Uterus (tissue), 3 donors: ENCODE measurements at regions not wholly inside any gene's neighbourhood (a gene's known extent, or its start where the extent isn't known, plus 50 kb on each side); places are given as distances from the start of the nearest gene placed in this dataset.
"Not testable (repeated sequence)": the region's sequence is repeated elsewhere in the genome, so short reads cannot be mapped to it uniquely, and the experiment has no call there.

Source experiments
- DNase-seq, 2 donors: peaks; one replicate each; pipeline ENCODE4 v3.0.0-alpha.2; 2019 to 2020
- H3K27ac ChIP-seq, 2 donors: fragments of 200-600 bp; sonication (generic); 1 replicate in 1 of 2; 2 replicates in 1 of 2; pipeline ENCODE4 v1.5.1; 2016 to 2018
- H3K27me3 ChIP-seq, 2 donors: fragments of 200-600 bp; sonication (generic); one replicate each; pipeline ENCODE4 v1.5.1; 2018 to 2019; ENCODE audit warnings: control low read depth in 1 of 2
- H3K36me3 ChIP-seq, 2 donors: fragments of 200-600 bp; sonication (generic); one replicate each; pipeline ENCODE4 v1.5.1; 2019; ENCODE audit warnings: control low read depth in 1 of 2
- H3K4me1 ChIP-seq, 2 donors: fragments of 200-600 bp; sonication (generic); one replicate each; pipeline ENCODE4 v1.5.1; 2018 to 2019; ENCODE audit warnings: control low read depth in 1 of 2
- H3K4me3 ChIP-seq, 2 donors: fragments of 200-600 bp; sonication (generic); 1 replicate in 1 of 2; 2 replicates in 1 of 2; pipeline ENCODE4 v1.5.1; 2018 to 2019; ENCODE audit warnings: mild to moderate bottlenecking in 1 of 2
- H3K9me3 ChIP-seq, 2 donors: fragments of 200-600 bp; sonication (generic); one replicate each; pipeline ENCODE4 v1.5.1; 2019; ENCODE audit warnings: control low read depth in 1 of 2
- CTCF ChIP-seq, 4 experiments: fragments of 200-600 bp in 2 of 4; fragments of 450-650 bp in 2 of 4; sonication (generic) in 2 of 4; IDR thresholded peaks; one replicate each; pipeline ENCODE4 v1.5.1; 2016 to 2019; ENCODE audit warnings: antibody characterized with exemption in 4 of 4, mild to moderate bottlenecking in 2 of 4, moderate library complexity in 1 of 4
- POLR2A ChIP-seq, 2 donors: fragments of 450-650 bp; IDR thresholded peaks; one replicate each; pipeline ENCODE4 v1.6.1; 2016; ENCODE audit warnings: antibody characterized with exemption in 2 of 2, mild to moderate bottlenecking in 1 of 2, moderate library complexity in 1 of 2
- intact Hi-C: fragments of 100-400 bp; cut with DNase I; formaldehyde crosslinking; loops from one replicate; pipeline ENCODE4 v1.15.1; 2023; ENCODE audit warnings: low total_unique reads
- donor health status: DM: yes; HTN: yes; CAD: no.

GRCh38 chr10:64416011-64416410, 894.8 kb downstream of the REEP3 start:
- H3K36me3 ChIP-seq: no peaks in the 10 kb centered on the region
- no peaks in the 10 kb centered on the region for H3K27me3 ChIP-seq
- no peak overlapping the region for H3K4me3 ChIP-seq
- no peaks in the 10 kb centered on the region for H3K9me3 ChIP-seq
- no peak overlapping the region for H3K27ac ChIP-seq
- DNase-seq: no peak
- no peaks in the 10 kb centered on the region for H3K4me1 ChIP-seq
- no peak for TF ChIP-seq POLR2A (IDR thresholded peaks at IDR 0.05)
- TF ChIP-seq CTCF (IDR thresholded peaks at IDR 0.05): no peak
- intact Hi-C loops: no loop called here

- Histone ChIP-seq H3K27me3 (no peaks in the 10 kb centered on the region), H3K36me3 (no peaks in the 10 kb centered on the region), H3K4me3 (no peak overlapping the region), H3K27ac (no peak overlapping the region), H3K4me1 (no peaks in the 10 kb centered on the region), H3K9me3 (no peaks in the 10 kb centered on the region)
- TF ChIP-seq CTCF (IDR thresholded peaks at IDR 0.05) (no peak), POLR2A (IDR thresholded peaks at IDR 0.05) (no peak)
- no peak for DNase-seq
- intact Hi-C loops: no loop called here
These were observed 898.3 kb downstream of the REEP3 start for GRCh38 chr10:64419461-64419860.

- no peak overlapping the region for H3K27ac ChIP-seq
- H3K9me3 ChIP-seq: no peaks in the 10 kb centered on the region
- DNase-seq: no peak
- TF ChIP-seq CTCF (IDR thresholded peaks at IDR 0.05): no peak
- no peak for TF ChIP-seq POLR2A (IDR thresholded peaks at IDR 0.05)
- H3K27me3 ChIP-seq: no peaks in the 10 kb centered on the region
- intact Hi-C loops: no loop called here
- H3K4me1 ChIP-seq: no peaks in the 10 kb centered on the region
- no peak overlapping the region for H3K4me3 ChIP-seq
- H3K36me3 ChIP-seq: no peaks in the 10 kb centered on the region
These were observed 905.5 kb downstream of the REEP3 start for GRCh38 chr10:64426745-64427144.

GRCh38 chr10:64430690-64431323, 909.6 kb downstream of the REEP3 start:
- TF ChIP-seq CTCF (IDR thresholded peaks at IDR 0.05) (no peak), POLR2A (IDR thresholded peaks at IDR 0.05) (no peak)
- H3K4me3 ChIP-seq: no peak overlapping the region
- intact Hi-C loops: no loop called here
- no peaks in the 10 kb centered on the region for H3K4me1 ChIP-seq
- no peak overlapping the region for H3K27ac ChIP-seq
- no peaks in the 10 kb centered on the region for H3K9me3 ChIP-seq
- H3K27me3 ChIP-seq: no peaks in the 10 kb centered on the region
- no peak for DNase-seq
- H3K36me3 ChIP-seq: no peaks in the 10 kb centered on the region

GRCh38 chr10:64441872-64442271, 920.7 kb downstream of the REEP3 start:
- DNase-seq, H3K9me3 ChIP-seq, H3K27ac ChIP-seq, H3K27me3 ChIP-seq, intact Hi-C loops, H3K36me3 ChIP-seq, H3K4me1 ChIP-seq, H3K4me3 ChIP-seq: not testable (repeated sequence)

GRCh38 chr10:64444163-64444562, 923.0 kb downstream of the REEP3 start:
- Histone ChIP-seq H3K4me1 (no peaks in the 10 kb centered on the region), H3K27me3 (no peaks in the 10 kb centered on the region), H3K4me3 (no peak overlapping the region), H3K36me3 (no peaks in the 10 kb centered on the region), H3K9me3 (no peaks in the 10 kb centered on the region), H3K27ac (no peak overlapping the region)
- TF ChIP-seq POLR2A (IDR thresholded peaks at IDR 0.05): no peak
- no peak for TF ChIP-seq CTCF (IDR thresholded peaks at IDR 0.05)
- no peak for DNase-seq
- intact Hi-C loops: no loop called here
